Hematopoietic multipotent progenitor cell treated with erythropoietin and hydrocortisone succinate and interleukin-3 and kit ligand, for 17 days (in vitro differentiated cells): ENCODE measurements at regions not wholly inside any gene's neighbourhood (a gene's known extent, or its start where the extent isn't known, plus 50 kb on each side); places are given as distances from the start of the nearest gene placed in this dataset.

ENCODE experiments used
- DNase-seq: peaks from one replicate; pipeline ENCODE4 v3.0.0-alpha.2; 2015; ENCODE audit warnings: low spot score

DNA sequence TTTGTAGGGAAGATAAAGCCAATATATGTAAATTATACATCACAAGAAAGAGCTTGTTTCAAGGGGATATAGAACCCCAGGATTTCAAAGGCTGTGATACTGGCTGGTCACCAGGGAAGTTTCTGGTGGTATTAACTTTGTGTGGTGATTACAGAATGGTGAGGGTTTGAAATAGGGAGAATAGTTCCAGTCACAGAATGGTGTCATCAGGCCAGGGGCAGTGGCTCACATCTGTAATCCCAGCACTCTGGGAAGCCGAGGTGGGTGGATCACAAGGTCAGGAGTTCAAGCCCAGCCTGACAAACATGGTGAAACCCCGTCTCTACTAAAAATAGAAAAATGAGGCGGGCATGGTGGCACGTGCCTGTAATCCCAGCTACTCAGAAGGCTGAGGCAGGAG lies 183.8 kb upstream of the XYLT1 start:
- no peak for DNase-seq

DNA sequence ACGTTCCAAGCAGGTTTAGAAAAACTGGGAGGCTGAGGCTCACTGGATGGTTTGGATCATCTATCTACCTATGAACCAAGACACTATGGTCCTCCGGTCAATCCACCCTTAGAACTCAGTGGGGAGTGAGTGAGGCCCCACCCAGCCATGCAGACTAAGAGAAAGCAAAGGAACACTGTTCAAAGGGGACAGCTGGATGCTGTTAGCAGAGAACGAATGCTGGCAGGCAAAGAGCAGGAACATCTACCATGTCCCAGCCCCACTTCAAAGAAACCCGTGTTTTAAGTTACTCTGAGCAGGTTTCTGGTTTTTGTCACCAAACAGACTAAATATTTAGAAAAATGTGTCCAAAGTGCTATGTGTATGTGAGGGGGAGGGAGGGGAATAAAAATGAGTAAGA lies 183.4 kb upstream of the XYLT1 start:
- no peak for DNase-seq

DNA sequence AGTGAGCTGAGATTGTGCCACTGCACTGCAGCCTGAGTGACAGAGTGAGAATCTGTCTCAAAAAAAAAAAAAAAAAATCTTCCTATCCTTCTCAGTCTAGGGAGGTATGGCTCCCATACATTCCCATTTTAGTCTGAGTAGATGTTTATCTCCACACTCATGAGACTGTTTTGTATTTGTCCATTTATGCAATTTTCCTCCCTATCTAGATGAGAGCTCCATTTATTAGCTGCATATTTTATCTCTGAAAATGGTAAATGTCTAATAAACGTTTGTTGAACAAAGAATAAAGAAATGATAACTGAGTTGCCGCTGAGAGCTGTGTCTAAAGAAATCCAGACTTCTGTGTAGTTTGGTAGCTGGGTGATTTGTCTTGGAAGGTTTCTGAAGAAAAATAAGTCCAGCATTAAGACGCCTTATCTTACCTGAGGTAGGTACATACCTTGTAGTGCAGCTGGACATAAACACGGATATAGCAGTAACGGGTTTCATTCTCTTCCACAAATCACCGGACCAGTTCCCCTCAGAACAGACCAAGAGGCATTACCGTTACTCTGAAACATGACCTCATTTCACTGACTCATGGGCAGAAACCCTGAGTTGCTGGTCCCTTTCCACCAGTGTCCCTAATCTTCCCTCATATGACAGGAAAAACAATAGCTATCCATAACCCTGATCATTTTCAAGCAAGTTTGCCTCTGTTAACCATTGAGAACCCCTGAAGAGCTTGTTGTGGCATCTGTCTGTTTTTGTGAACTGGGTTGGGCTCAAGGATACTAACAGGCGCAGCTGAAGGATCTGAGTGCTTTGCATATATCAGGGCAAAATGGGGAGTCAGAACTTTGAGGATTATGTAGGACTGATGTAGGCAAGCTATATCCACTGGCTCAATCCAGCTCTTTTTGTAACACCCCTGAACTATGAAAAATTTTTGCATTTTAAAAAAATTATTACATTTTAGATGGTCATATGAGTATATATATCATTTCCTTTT lies 177.4 kb upstream of the XYLT1 start:
- DNase-seq, result no peak

DNA sequence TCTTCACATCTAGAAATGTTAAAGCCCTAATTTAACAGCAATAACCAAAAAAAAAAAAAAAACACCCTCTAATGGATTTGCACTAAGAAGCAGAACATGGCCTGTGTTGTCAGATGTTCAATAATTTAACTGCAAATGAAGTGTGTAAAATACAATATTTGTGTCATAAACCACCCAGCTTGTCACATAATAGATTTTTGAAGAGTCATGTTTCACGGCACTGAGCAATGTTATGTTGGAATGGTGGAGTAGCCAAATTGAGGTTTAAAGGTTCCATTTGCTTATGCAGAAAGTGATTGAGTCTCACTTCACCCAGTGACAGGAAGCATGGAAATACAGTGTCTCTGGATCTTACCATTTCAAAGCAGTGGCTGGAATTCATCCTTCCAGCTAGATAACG lies 173.2 kb upstream of the XYLT1 start:
- no peak for DNase-seq

DNA sequence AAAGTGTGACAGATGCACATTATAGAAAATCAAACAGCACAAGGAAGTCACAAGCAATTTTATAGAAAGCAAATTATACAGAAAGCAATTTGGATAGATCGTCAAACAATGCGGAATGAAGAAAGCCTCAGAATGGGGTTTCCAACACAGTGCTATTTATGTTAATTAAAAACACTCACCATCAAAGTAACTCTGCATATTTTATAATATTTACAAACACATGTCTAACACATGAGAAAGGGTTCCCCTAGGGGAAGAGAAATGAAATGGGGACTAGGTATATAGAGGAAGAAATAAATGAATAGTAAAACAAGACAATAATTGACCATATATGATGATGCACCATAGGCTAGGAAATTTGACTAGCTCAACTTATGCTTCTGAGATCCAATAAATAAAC lies 171.2 kb upstream of the XYLT1 start:
- DNase-seq, result no peak

DNA sequence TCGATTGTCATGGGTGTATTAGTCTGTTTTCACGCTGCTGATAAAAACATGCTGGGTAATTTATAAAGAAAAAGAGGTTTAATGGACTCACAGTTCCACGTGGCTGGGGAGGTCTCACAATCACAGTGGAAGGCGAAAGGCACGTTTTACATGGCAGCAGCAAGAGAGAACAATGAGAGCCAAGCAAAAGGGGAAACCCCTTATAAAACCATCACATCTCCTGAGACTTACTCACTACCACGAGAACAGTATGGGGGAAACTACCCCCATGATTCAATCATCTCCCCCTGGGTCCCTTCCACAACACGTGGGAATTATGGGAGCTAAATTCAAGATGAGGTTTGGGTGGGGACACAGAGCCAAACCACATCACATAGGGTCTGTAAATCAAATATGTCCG lies 167.4 kb upstream of the XYLT1 start:
- no peak for DNase-seq

DNA sequence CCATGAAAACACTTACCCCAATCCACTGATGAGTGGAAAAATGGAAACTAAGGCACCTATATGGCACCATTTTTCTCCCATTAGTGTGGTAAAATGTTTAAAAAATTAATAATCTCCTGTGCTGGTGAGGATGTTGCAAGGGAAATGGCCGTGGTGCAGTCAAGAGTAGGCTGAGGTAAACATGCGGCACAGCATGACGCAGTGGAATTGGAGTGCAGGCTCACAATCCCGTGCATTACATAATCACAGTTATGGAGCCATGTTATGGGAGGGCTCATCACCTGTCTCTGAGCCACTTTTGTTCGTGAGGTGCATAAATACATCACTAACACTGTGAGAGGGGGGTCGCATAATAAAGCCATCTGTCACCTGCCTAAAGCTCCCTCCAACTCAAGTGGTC lies 164.4 kb upstream of the XYLT1 start:
- no peak for DNase-seq

DNA sequence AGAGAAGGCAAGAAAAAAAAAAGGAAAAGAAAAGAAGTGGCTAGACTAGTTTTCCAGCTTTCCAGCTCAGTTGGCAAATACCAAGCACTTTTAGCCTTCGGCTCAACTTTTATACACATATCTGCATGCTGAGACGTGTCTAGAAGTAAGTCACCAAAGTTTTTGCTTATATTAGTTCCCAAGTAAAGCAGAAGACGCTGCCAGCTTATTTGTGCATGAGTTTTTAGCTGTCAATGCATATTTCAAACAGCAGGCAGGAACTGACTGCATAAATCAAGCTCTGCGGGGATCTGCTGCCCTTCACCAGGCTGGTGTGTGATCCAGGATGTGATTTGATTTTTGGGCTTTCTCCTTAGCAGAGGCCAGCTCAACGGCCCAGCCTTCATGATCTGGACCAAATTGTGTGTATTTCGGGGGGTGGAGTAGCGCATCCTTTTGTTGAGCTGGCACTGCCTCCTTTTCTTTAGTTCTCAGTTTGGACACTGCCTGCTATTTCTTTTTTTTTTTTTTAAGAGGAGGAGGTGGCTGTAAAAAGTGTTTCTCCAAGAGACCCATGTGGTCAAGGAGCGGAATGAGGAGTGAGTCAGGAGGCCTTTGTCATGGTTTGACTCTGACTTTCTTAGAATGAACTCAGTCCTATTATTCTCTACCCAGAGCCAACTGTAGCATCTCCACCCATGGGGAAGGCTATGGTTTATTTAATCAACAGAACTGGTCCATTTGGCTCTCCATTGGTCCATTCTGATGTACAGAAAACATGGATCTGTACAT lies 162.6 kb upstream of the XYLT1 start:
- no peak for DNase-seq

DNA sequence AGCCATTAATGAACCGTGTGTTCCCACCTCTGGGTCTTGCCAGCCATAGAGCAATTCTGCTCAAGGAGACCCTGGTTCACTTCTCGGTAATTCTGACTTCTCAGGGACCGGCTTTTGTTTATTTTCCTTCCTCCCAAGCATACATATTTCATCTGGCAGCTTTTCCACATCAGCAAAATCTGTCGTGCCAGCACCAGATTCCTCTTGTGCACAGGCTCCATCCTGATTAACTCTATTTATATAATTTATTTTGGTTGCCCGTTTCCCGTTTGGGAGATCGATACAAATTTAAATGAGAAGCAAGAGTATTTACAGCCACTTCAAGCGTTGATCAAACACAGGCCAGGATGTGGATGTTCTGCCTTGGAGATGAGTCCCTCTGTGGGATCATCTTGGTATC lies 161.9 kb upstream of the XYLT1 start:
- DNase-seq, result no peak

DNA sequence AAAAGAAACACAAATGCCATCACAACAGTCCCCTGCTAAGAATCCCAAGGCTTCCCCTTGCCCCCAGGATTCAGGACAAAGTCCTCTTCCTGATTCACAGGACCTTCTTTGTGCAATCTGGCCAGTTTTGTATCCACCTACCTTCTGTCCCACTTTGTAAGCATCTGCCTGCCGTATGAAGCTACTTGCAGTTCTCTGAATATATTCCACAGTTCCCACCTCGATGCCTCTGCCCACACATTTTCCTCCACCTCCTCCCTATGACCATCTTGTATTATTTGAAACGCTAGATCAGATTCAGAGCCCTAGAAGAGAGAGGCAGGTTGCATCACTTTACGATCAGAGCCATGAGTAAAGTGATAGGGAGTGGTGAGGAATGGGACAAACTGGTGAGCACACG lies 159.2 kb upstream of the XYLT1 start:
- DNase-seq, result no peak

DNA sequence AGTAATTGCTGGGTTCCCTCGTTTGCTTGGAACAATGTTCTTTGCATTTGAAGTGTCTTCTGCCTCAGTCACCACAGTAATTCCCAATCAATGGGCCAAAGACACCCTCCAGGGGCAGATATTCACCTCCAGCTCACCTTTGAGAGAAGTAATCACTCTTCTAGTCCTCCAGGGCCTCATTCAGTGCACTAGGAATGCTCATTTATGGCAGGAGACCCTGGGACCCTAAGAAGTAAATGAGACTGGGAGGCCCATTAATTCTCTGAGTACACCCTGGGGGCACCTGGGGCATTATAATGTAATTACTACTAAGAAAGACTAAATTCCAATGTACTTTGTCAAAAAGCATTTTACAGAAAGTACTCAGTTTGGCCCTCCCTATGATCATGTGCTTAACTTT lies 158.2 kb upstream of the XYLT1 start:
- DNase-seq, result no peak

DNA sequence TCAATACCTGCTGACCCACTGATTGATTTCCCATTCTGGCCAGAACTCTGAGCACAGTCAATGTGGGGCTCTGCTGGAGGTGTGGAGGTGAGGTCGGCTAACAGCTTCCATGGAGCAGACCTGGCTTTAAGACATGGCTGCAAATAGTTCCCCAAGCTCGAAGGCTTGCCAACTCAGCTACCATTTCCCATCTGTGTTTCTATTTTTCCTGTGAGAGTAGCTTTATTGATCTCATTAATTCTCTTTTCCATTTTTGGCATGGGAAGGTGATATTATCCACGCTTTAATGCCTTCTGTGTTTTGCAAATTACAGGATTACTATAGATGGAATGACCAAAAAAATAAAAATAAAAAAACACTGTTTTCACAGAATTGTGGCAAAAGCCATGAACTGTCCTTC lies 151.6 kb upstream of the XYLT1 start:
- no peak for DNase-seq

DNA sequence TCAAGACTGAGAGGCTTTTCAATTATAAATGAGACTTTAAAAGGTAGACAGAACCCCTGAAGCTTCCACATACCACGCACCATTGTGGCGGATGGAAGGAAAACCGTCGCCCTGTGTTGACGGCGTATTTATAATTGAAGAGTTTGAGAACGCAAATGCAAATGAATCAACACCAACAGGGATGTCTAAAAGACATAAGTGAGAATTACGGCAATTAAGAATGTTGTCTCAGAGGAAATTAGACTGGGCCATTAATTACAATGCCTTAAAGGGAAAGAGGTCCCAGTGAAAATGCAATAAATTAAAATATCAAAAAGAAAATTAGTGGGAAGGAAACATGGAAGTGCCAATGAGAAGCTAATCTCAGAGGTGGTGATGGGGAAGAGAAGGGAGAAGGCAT lies 148.5 kb upstream of the XYLT1 start:
- no peak for DNase-seq

DNA sequence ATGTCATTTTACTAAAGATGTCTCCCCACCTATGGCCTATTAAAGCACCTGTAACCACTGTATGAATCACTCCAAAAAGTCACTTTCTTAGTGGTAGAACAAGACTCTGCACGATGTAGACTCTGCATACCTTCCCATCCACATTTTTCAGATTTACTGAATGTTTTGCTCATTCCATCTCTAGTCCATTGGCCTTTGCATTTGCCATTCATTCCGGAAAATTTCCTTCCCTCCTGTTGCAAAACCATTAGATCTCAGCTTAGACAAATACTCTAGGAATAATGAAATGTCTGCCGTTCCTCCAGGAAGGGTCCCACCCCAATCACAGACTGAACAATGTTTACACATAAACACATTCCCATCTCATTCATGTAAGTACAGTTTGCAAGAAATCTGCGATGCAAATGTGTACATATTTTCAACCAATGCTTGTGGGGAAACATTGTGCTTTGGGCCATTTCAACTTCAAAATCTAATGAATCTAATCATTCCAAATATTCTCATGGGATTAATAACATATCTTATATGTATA lies 146.3 kb upstream of the XYLT1 start:
- DNase-seq, result no peak

DNA sequence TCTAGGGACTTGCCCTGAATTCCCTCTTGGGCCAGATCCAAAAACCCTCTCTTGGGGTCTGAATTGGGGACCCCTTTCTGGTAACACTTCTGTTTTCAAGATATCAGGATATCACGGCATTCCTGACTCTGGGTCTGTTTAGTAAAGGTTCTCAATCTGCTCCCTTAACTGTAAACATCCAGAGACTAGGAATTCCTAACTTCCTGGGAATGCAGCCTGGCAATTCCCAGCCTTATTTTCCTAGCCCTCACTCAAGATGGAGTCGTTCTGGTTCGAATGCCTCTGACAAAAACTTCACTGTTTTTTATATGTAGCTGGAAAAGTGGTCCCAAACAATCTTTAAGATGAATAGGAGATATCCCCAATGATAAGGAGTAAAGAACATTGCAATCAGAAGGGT lies 141.6 kb upstream of the XYLT1 start:
- DNase-seq, result no peak

DNA sequence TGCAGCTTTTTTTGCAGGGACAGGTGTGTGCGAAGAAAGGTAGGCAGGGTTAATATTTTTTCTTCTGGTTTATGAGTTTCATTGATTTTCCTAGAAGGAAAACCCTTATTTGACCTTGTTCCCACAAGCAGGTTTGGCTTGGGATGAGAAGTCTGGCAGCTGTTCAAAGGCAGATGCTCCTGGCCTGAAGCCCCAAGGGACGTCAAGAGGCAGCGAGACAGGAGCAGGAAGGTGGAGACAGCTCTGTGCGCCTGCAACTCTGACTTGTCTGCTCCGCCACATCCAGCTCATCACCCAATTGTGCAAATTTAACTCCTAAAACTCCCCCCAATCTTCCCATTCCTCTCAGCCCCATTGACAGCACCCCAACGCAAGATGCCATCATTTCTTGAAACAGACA lies 136.8 kb upstream of the XYLT1 start:
- no peak for DNase-seq

DNA sequence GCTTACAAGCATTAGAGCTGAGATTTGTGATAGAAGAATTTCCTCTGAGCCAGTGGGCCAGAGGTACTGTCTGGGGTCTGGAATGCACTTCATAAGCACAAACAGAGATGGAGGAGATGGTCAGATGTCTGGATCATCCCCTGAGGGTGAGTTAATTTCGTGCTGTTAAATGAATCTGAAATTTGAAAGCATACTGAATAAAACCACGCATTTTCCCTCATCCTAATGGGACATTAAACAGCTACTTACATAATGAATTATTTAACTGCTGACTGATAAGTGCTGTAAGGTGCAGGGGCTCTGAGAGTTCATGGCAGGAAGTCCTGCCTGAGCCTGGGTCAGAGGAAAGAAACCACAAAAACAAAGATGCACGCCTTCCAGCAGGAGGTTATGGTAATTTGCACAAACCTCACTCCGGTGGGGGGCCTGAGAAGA lies 136.3 kb upstream of the XYLT1 start:
- DNase-seq, result no peak

DNA sequence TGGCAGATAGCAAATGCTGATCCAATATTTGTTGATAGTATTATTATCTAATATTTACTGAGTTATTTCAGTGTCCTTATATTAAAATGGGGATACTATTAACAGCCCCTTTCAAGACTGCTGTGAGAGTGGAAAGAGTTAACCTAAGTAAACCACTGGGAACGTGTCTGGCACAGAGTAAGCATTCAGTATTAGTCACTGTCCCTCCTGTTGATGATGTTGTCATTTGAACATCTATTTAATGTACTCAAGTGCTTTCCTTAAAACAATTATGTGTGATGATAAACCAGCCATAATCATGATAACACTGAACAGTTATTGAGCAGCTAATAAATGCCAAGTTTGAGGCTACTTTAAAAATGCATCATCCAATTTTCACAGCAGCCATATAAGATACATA lies 135.7 kb upstream of the XYLT1 start:
- DNase-seq, result no peak

DNA sequence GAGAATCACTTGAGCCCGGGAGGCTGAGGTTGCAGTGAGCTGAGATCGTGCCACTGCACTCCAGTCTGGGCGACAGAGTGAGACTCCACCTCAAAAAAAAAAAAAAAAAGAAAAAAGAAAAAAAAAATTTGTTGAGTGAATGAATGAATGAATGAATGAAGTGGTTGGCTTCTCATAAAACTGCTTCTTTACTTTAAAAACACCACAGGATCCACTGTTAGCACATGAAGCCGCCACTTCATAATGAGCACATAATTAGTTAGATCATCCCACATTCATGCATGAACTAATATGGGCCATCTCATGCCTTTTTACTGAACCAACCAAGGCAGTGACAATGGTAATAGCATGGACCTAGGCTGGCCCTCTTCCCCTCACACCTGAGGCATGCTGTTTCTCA lies 135.0 kb upstream of the XYLT1 start:
- DNase-seq, result no peak

DNA sequence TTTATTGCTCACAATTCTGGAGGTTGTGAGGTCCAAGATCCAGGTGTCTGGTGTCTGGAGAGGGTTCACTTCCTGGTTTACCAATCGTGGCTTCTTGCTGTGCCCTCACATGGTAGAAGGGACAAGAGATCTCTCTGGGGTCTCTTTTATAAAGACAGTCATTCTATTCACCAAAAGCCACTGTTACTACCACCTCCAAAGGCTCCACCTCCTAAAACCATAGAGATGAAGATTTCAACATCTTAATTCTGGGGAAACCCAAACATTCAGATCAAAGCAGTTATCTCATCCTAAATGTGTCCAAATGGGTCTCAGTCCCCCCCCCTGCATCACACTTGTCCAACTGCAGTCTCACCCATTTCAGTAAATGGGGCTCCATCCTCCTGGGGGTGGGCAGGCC lies 132.9 kb upstream of the XYLT1 start:
- DNase-seq, result no peak

DNA sequence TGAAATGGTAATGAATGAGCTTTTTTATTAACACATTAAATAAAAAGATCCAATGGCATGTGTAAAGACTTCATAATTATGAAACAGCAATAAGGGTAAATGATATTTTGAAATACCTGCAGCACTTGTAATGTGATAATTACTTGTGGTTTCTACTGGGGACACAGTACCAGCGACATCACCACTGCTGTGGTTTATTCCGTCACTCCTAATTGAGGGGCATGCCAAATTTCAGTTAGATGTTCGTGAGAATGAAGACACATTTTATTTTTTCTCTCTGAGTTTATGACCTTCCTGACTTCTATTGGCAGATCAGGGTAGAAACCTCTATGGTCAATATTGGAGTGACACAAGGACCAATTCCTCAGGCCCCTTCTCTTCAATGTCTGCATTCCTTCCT lies 131.9 kb upstream of the XYLT1 start:
- DNase-seq, result no peak

DNA sequence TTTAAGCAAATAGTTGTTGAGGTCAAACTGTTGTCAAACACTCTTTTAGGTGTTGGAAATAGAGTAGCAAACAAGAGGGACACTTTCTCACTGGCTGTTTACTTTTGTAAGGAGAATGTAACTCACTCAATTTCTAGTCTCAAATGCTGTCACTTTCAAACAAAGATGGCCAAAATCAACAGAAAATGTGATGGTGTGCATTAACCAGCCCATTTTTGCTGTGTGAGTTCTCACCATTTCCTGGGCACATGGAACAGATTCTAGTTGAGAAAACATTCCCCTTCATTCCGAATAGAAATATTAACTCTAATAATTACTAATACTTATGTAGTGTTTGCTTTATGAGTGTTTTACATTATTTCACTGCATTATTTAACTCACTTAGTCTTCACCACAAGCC lies 128.2 kb upstream of the XYLT1 start:
- no peak for DNase-seq
